ENCODE measurements at regions not wholly inside any gene's neighbourhood (a gene's known extent, or its start where the extent isn't known, plus 50 kb on each side); places are given as distances from the start of the nearest gene placed in this dataset.

DNA sequence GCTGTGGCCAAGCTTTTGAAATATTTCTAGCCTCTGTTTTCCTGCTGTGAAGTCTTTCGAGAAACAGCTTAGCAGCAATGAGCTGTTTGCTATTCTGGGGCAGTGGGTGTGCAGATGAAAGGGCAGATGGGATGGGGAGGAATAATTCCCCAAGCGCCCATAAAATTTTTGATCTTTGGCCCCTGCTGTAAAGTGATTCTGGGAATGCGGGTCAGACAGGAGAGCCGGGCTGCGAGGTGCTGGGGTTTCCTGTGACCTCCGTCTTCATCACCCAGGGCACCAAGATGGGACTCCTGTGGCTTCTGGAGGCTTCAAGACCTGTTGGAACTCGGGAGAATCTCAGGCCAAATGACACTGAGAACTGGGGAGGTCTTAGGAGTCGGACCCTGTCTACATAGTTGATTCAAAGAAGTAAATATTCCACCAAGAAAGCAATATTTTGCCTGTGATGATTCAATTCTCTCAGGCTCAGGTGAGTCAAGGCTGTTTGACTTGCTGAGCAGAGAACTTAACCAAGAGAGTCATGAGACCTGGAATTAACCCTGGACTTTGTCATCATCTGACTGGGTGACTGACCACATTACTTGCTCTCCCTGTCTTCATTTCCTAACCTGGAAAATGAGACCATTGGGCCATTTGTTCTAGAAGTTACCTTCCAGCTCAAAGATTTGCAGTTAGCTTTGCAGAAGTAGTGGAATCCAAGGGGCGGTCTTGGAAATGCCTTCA lies 86.4 kb downstream of the POLR2M start:
- Histone ChIP-seq H3K9me3 (no peaks in the 10 kb centered on the region), H3K4me1 (peaks cover 0 to 14% of the 10 kb centered on the region in 2 donors), H3K27ac (no peak overlapping the region), H3K36me3 (no peaks in the 10 kb centered on the region), H3K4me3 (no peak overlapping the region), H3K27me3 (no peaks in the 10 kb centered on the region)
- no peak for DNase-seq (ENCODE audit: low spot score)
- TF ChIP-seq, protein P1, sequence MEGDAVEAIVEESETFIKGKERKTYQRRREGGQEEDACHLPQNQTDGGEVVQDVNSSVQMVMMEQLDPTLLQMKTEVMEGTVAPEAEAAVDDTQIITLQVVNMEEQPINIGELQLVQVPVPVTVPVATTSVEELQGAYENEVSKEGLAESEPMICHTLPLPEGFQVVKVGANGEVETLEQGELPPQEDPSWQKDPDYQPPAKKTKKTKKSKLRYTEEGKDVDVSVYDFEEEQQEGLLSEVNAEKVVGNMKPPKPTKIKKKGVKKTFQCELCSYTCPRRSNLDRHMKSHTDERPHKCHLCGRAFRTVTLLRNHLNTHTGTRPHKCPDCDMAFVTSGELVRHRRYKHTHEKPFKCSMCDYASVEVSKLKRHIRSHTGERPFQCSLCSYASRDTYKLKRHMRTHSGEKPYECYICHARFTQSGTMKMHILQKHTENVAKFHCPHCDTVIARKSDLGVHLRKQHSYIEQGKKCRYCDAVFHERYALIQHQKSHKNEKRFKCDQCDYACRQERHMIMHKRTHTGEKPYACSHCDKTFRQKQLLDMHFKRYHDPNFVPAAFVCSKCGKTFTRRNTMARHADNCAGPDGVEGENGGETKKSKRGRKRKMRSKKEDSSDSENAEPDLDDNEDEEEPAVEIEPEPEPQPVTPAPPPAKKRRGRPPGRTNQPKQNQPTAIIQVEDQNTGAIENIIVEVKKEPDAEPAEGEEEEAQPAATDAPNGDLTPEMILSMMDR (IDR thresholded peaks at IDR 0.05): no peak

DNA sequence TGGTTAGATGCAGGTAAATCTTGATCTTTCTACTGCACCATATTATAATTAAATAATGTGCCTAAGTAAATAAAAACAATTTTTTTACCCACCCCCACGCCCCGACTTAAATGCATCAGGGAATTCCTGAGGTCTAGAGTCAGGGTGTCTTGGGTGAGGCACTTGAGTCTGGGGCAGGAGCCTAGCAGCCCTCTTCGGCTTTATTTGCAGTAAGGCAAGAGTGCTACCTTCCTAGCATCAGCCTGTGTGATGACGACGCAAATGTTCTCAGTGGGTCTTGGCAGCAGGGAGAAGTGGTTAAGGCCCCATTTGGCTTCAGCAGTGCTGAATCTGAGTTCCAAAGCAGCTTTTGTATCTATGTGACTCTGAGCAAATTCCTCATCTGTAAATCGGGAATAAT lies 88.7 kb downstream of the POLR2M start:
- Histone ChIP-seq H3K4me1 (no peaks in the 10 kb centered on the region), H3K4me3 (no peak overlapping the region), H3K9me3 (no peaks in the 10 kb centered on the region), H3K27ac (no peak overlapping the region), H3K27me3 (no peaks in the 10 kb centered on the region), H3K36me3 (no peaks in the 10 kb centered on the region)
- no peak for DNase-seq (ENCODE audit: low spot score)
- TF ChIP-seq, protein P1 (IDR thresholded peaks at IDR 0.05): no peak

DNA sequence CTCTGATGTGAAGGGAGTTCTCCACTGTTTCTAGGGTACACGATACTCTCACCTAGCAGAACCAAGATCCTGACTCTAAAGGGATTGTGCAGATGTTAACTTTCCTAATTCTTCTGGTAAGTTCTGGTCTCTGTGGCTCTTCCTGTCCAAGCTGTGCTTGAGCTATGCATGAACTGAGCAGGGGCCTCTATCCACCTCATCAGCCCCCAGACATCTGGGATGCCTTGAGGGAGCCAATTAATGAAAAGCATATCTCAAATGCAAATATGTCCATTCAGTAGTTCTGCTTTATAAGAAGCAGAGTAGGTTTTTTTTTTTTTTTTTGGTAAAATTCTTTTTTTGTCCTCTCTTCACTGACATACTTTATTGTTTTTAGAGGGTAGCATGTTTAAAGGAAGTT lies 89.6 kb downstream of the POLR2M start:
- no peak overlapping the region for H3K4me3 ChIP-seq
- H3K27ac ChIP-seq: no peak overlapping the region
- TF ChIP-seq, protein P1 (IDR thresholded peaks at IDR 0.05): no peak
- H3K4me1 ChIP-seq: no peaks in the 10 kb centered on the region
- no peaks in the 10 kb centered on the region for H3K27me3 ChIP-seq
- no peak for DNase-seq (ENCODE audit: low spot score)
- no peaks in the 10 kb centered on the region for H3K9me3 ChIP-seq
- no peaks in the 10 kb centered on the region for H3K36me3 ChIP-seq

DNA sequence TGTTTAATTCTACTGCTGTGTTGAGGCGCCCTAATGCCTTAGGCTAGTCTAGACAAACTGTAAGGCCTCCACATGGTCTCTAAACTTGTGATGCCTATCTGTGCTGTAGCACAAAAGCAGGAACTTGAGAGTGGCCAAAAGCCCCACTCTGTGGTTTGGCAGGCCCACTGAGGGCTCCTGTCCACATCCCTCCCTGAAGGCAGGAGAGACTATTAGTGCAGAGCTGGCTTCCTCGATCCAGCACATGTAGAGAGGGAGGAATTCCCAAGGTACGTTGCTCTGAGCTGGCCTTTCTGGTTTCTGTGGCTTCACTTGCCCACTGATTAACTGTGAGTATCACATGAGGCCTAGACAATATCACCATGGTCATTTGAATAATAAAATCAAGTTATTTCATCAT lies 90.6 kb downstream of the POLR2M start:
- peak overlapping the region in 1 of 2 donors; percentile 39 for H3K27ac ChIP-seq
- TF ChIP-seq, protein P1 (IDR thresholded peaks at IDR 0.05): no peak
- DNase-seq (ENCODE audit: low spot score): no peak
- H3K4me3 ChIP-seq: no peak overlapping the region
- no peaks in the 10 kb centered on the region for H3K36me3 ChIP-seq
- H3K9me3 ChIP-seq: no peaks in the 10 kb centered on the region
- H3K4me1 ChIP-seq: no peaks in the 10 kb centered on the region
- no peaks in the 10 kb centered on the region for H3K27me3 ChIP-seq

DNA sequence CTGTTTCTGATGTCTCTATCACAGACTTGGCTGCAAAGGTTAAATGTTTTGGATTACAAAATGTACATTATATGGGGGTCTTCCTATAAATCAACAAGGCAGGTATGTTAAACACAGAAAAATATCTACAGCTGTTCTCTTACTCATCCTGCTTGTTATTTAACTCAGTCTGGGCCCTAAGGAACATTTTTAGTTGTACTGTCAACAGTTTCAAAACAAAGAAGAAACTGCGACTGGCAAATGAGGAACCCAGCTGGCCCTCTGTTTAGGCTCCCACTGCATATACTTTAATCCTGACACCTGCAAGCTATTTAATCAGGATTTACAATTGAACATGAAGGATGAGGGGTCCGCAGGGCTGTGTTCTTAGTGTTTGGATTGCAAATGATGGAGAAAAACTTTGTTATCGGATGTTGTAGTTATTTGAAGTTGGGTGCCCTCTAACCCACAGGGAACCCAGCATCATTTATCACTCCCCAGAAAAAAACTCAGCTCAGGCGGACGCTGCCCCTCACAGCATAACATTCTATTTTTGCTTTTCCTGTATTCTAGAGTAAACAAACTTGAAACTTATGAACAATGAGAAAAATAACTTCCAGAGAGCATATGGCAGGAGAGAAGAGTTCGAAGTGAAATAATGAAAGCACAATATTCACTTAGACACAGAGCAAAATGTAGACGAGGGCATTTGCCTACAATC lies 91.2 kb downstream of the POLR2M start:
- H3K4me1 ChIP-seq: no peaks in the 10 kb centered on the region
- DNase-seq (ENCODE audit: low spot score): no peak
- no peak overlapping the region for H3K4me3 ChIP-seq
- no peaks in the 10 kb centered on the region for H3K36me3 ChIP-seq
- TF ChIP-seq, protein P1 (IDR thresholded peaks at IDR 0.05): no peak
- H3K27ac ChIP-seq: peak overlapping the region in 1 of 2 donors; percentile 39
- H3K27me3 ChIP-seq: no peaks in the 10 kb centered on the region
- H3K9me3 ChIP-seq: no peaks in the 10 kb centered on the region
